Right ventricle myocardium superior (tissue), 1 donor: ENCODE measurements at regions not wholly inside any gene's neighbourhood (a gene's known extent, or its start where the extent isn't known, plus 50 kb on each side); places are given as distances from the start of the nearest gene placed in this dataset.

Experiments used
- ATAC-seq: fragments of 200-7000 bp; cut with Tn5 transposase; one replicate; pipeline ENCODE4 v1.9.1; 2020; ENCODE audit warnings: mild to moderate bottlenecking; ENCODE audit not compliant: poor library complexity
- DNase-seq: peaks from one replicate; pipeline ENCODE4 v3.0.0-alpha.2; 2020
- intact Hi-C: fragments of 100-400 bp; cut with DNase I; formaldehyde crosslinking; loops from one replicate; pipeline ENCODE4 v1.11.2; 2022
- donor health status: DM: no; HTN: yes; CAD: no; lungs with severe emphysema.

DNA sequence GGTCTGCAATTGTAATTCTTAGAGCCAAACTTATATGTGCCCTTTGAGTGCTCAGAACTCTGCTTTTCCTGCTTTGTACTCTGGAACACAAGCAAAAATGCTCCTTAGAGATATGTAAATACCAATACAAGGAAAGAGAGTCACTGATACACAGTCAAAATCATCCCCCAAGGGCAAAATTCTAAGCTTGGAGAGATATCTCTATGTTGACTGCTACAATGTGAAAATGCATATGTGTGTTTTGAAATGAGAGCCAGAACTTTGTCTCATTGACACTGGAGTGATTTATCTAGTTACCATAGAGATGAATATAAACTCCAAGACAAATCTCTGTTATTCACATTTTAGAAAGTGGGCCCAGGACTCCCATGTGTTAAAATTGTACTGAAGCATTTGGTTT, 494.8 kb upstream of the SLITRK1 start:
- no peak for ATAC-seq
- intact Hi-C loops: no loop called here
- no peak for DNase-seq

DNA sequence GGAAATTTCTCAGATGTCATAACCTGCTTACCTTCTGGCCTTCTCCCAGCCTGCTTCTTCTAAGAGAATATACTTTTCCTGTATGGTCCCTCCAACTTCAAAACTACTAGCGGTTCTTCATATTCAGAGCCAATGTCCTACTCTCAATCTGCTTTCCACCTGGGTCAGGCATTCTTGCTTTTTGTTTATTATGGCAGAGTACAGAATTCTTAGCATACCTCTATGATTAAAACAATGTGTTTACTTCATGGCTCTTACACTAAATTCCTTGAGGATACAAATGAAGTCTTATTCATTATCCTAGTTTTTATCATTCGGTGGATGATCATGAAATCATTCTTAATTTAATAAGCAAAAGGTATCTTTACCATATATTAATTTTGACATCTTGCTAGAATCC, 484.2 kb upstream of the SLITRK1 start:
- ATAC-seq (no peak), DNase-seq (no peak)
- intact Hi-C loops: no loop called here

DNA sequence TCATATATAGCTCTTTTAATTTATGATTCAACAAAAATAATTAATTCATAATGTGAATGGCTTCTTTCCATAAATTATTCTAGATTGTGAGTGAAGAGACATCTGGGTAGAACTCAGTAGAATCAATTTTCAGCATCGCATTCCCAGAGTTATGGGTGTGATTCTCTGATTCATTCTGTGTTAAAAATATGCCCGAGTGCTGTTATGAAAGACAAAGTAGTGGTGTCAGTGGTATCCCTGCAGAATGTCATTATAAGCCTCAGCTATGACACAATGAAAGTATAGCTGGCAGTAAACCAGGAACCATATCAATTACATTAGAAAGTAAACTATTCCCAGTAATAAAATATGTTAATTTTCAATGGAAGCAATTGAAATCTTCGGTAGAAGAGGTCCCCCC, 480.5 kb upstream of the SLITRK1 start:
- DNase-seq (no peak), ATAC-seq (no peak)
- intact Hi-C loops: no loop called here

DNA sequence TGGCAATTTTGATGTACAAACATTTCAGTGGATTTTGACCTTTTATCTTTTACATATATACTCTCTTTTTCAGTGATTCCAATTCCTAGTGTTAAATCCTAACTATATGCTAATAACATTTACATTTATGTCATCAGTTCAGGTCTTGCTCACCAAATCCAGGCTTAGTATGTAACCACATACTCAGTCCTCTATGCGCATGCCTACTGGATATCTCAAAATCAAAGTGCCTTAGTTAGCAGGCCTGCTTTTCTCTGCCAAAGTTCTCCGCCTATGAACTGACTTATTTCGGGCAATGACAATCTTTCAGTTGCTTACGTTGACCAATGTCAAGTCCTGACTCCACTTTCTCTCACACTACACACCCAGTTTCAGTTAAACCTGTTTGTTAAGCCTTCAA, 478.5 kb upstream of the SLITRK1 start:
- DNase-seq (no peak), ATAC-seq (no peak)
- intact Hi-C loops: no loop called here

DNA sequence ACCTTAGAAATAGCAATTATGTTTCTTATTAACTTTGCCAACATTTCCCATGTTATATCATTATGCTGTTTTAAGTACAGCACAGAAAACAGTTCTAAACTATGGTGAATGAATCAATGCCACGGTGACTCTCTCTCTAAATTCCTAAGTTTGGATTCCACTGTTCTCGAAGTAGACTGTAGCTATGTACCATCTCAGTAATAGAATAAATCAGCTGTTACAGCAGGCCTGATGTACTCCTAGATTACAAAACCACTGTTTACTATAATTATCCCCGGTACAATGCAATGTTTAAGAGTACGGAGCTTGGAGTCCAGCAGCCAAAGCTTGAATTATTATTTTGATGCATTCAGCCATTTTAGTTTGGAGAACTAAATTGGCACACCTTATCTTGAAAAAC, 476.3 kb upstream of the SLITRK1 start:
- ATAC-seq: no peak
- no peak for DNase-seq
- intact Hi-C loops: no loop called here

DNA sequence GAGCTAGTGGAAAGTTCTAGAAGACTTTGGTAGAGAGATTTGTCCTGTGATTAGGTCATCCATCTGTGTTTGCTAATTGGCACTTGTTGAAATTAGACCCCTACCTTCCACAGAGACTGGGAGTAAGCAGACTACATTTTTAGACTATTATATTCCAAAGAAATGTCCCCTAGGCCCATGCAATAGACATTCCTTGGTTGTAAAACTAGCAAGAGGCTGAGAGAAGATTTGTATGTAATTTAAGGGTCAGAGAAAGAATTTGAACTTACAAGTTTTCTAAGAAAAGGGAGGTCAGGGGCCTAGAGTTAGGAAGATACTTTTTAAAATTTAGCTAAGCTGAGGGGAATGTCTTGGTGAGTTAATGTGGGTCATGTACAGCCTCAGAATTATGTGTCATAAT, 470.7 kb upstream of the SLITRK1 start:
- ATAC-seq: no peak
- no peak for DNase-seq
- intact Hi-C loops: no loop called here

DNA sequence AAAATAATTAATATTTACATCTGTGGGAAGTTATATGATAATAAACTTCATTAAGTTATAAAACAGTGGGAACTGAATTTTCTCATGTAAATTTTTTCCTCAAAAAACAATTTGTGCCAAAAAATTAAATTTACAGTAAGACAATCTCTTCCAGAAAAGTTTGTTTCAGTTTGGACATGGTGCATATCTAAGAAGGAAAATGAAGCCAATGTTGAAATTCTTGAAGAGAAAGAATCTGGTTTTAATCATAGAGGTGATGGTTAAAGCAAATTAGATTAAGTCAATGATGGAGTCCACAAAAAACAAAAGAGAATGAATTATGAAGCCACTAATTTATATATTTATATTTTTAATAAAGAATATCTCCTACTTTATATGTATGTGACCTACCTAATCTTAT, 457.2 kb upstream of the SLITRK1 start:
- no peak for ATAC-seq
- DNase-seq: no peak
- intact Hi-C loops: no loop called here

DNA sequence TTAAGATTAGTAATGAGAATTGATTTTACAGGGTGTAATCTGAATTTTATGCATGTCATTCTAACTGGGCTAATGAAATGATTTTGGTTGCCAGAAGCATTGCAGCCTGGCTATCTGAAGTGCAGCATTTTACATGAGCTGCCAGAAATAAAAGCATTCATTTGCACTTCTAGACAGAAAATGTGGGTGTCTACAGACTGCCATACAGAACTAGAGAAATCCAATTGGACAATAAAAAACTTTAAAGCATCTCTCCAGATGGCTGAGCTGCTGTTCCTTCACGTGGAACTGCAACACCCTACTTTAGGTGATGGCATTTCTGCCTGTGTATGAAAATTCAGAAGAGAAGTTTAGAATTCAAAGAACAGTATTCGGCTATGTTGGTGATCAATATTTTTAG, 450.1 kb upstream of the SLITRK1 start:
- intact Hi-C loops: no loop called here
- no peak for ATAC-seq
- DNase-seq: no peak

DNA sequence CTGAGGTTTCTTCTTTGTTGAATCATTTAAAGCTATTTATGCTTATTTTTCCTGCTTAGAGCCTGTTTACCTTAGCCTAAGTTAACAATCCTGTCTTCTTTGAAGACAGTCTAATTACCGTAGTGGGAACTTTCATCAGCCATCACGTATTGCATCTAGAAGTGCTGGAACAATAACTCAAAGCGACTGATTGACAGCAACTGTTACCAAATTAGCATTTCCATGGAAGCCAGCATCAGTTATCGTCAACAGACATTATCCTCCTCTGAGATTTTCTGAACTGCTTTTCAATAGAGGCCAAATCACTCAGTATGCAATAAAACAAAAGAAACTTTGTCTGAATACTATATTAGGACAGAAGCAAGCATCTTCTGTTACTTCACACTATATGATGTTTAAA, 433.3 kb upstream of the SLITRK1 start:
- intact Hi-C loops: no loop called here
- DNase-seq (no peak), ATAC-seq (no peak)

DNA sequence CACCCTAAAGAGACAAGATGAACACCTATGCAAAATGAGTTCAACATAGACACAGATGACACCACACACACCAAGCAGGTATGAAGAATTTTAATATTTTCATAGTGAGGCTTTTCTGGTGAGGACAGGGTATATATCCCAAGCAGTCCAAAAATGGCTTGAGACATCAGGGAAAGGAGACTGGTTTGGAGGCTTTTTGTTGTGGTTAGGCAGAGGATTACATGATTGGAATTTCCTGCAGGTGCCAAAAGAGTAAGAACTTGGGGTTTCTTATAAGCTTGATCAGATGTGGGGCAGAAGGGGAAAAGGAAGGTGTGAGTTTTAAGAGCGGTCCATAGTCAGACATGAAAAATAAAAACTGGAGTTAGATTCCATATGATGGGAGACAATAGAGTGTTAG, 420.8 kb upstream of the SLITRK1 start:
- intact Hi-C loops: no loop called here
- DNase-seq (no peak), ATAC-seq (no peak)

DNA sequence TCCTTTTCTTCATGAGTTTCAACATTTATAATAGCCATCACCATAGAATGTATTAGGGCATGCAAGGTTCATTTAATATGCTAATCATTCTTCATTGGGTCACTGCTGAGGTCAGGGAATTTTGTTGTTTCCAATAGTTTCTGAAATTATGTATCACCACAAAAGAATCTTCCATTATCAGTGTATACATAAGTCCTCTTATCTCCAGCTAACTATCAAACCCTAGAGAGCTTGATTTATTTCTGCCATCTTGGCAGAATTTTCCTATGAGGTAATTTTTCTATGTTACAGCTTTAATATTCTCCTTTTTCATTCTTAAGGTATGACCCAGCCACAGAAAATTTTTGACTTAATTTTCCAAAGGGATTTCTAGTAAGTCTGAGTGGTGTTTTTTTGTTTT, 415.0 kb upstream of the SLITRK1 start:
- ATAC-seq (no peak), DNase-seq (no peak)
- intact Hi-C loops: no loop called here

DNA sequence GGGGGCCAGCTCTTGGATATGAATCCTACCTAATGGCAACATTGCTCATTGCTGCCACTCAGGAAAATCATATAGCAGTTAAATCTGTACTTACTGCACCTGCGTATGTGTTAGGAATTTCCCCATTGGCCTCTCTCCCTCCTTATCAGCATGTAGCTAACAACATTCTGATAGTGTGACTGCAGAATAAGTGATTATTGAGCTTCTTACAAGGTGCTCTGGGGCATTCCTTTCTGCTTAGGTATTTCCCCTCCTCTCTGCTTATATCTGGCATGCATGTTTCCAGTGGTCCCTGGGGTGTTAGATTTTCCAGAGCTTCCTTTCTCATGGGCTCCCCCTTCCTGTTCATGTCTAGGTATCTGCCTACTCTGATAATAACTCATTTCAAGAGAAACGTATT, 414.1 kb upstream of the SLITRK1 start:
- ATAC-seq: no peak

DNA sequence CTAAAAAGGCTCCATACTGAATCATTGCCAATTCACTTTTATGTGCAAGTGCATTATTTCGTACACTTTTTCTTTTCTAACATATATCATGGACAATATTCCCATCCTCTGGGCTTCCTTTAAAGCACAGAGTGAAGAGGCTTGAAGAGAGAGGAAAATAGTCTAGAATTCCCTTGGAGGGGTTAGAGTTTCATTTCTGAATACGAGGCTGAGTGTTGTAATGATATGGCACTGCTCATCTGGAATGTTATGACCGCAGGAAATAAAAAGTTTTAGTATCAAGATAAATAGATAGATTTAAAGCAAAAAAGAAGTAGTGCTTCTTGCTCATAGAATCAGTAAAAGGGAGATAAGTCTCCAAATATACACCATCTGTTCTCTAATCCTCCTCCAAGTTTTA, 412.3 kb upstream of the SLITRK1 start:
- ATAC-seq: no peak
- intact Hi-C loops: no loop called here
- DNase-seq: no peak

More for the DNA sequence above, 414.1 kb upstream of the SLITRK1 start:
- no peak for DNase-seq
- intact Hi-C loops: no loop called here

DNA sequence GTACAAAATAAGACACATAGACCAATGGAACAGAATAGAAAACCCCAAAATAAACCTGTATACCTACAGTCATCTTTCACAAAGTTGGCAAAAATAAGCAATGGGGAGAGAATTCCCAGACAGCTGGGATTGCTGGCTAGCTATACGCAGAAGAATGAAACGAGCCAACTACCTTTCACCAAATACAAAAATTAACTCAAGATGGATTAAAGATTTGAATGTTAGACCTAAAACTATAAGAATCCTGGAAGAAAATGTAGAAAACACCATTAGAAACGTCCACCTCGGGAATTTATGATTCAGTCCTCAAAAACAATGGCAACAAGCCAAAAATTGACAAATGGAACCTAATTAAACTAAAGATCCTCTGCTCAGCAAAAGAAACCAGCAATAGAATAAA, 408.1 kb upstream of the SLITRK1 start:
- ATAC-seq (no peak), DNase-seq (no peak)
- intact Hi-C loops: no loop called here

DNA sequence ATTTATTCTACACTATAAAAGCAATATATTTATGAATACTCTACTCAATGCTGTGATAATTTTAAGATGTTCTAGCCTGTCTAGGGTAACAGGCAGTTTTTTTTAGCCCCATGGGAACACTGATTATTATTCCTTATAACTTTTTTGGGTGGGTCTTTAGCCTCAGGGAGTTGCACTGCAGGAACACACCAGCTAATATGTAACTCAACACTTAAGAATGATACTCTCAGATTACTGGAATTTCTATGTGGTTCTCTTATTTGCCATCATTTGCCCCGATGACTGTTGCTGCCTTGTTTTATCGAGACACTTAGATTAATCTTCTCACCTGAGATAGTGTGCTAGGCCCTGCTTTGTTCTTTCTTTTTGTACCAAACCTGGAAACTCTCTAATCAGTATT, 396.9 kb upstream of the SLITRK1 start:
- intact Hi-C loops: no loop called here
- DNase-seq (no peak), ATAC-seq (no peak)

DNA sequence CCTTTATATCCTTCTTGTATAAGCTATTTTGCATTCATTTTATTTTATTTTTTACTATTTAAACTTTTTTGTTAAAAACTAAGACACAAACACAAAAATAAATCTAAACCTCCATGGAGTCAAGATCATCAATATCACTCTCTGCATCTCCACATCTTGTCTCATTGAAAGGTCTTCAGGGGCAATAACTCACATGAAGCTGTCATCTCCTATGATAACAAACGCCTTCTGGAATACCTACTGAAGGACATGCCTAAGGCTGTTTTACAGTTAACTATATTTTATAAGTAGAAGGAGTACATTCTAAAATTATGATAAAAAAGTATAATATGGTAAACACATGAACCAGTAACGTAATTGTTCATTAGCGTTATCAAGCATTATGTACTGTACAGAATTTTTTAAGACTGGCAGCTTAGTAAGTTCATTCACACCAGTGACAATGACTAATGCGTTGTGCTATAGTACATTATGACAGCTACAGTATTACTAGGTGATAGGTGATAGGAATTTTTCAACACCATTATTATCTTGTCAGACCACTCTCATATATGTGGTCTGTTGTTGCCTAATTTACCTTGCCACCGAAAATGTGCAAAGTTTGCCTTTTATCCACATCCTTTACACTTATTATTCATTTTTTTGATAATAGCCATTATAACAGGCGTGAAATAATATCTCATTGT, 390.7 kb upstream of the SLITRK1 start:
- intact Hi-C loops: no loop called here
- no peak for ATAC-seq
- no peak for DNase-seq

DNA sequence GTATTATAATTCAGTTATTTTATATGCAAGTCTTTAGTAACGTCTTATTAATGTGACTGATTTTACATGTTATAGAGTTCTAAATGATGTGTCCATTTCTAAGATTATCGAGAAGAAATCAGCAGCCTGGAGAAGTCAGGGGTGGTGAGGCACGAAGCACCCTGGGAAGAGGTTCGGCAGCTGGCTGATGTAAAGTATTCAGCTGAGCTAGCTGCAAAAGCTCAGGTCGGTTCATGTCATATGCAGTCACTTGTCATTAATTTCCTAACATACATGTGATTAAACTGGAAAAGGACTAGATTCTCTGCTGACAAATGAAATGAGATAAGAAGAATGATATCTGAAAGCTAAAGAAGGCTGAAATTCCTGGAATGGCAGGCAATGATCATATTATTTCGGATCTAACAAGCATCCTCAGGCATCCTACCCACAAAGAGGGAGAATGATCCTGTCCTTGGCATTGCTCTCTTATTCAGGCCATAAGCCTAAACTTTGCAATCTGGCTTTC, 383.0 kb upstream of the SLITRK1 start:
- ATAC-seq (no peak), DNase-seq (no peak)
- intact Hi-C loops: no loop called here

DNA sequence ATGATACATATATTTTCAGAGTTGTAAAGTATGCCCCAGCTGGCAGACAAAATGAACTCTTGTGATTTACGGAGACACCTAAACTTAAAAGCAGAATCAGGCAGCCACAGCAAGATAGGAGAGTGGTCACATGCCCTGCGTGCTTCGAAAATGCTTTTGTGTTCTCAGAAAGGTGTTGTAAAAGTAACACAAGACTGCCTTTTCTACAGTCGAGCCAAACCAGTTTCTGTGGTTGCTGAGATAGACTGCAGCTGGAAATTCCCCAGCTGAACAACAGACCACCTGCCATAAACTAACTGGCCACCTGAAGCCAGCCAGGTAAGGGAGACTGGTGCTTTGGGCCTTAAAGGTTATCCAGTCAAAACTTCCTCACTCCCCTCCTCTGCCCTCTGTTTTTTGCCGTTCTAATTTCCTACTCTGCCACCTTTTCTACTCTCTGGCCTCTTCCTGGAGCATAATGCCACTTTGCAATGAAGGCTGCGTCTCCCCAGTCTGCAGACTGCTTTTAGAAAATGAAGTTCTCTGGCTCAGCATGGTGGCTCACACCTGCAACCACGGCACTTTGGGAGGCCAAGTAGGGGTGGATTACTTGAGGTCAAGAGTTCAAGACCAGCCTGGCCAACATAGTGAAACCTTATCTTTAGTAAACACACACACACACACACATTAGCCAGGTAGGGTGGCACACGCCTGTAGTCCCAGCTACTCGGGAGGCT, 381.2 kb upstream of the SLITRK1 start:
- no peak for ATAC-seq
- intact Hi-C loops: no loop called here
- no peak for DNase-seq

DNA sequence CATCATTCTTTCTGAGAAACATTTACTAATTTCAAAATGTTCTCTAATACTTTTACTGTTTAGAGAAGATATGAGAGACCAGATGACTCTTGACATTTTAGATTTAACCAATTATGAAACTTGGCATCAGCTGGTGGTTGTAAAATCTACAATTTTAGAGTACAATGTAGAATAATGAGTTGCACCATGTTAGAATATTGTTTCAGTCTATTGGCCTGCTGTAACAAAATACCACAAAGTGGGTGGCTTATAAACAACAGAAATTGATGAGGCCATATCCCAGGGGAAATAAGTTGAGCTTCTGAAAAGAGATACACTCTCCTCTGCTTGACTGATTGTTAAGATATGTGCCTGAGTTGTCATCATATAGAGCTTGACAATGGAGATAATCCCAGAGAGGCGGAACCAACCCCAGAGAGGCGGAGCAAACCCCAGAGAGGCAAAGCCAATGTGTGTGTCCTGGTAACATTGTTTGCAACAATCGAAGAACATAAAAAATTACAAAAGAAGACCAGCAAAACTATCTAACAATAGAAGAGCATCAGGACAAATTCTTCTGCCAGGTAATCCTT, 373.0 kb upstream of the SLITRK1 start:
- intact Hi-C loops: no loop called here
- ATAC-seq (no peak), DNase-seq (no peak)

DNA sequence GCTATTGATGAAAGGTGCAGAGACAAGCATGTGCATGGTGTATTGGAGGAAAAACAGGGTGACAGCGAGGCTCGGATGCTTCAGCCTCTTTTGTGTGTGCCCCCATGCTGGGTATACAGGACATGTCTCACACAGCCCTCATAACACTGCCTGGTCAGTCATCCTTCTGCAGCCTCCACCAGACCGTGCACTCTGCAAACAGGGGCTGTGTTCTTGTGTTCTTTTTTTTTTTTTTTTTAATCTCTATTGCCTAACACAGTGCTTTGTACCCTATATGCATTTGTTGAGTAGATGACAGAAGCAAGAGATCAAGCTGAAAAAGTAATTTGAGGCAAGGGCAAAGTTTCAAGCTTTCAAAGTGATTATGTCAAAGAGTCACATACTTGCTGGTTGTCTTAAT, 367.2 kb upstream of the SLITRK1 start:
- DNase-seq (no peak), ATAC-seq (no peak)
- intact Hi-C loops: no loop called here
